Breast epithelium (tissue), 3 donors: ENCODE measurements at regions not wholly inside any gene's neighbourhood (a gene's known extent, or its start where the extent isn't known, plus 50 kb on each side); places are given as distances from the start of the nearest gene placed in this dataset.

ENCODE experiments used
- CTCF ChIP-seq, 3 donors: fragments of 450-650 bp; IDR thresholded peaks; one replicate each; pipeline ENCODE4 v1.5.1; 2016 to 2017; ENCODE audit warnings: antibody characterized with exemption in 3 of 3, mild to moderate bottlenecking in 3 of 3, moderate library complexity in 3 of 3
- POLR2A ChIP-seq: fragments of 450-650 bp; IDR thresholded peaks from one replicate; pipeline ENCODE4 v1.6.1; 2016; ENCODE audit warnings: antibody characterized with exemption, mild to moderate bottlenecking, moderate library complexity
- POLR2AphosphoS5 ChIP-seq, 3 donors: sonication (generic); formaldehyde crosslinking; IDR thresholded peaks; one replicate each; pipeline ENCODE4 v1.6.1; 2017; ENCODE audit warnings: antibody characterized with exemption in 3 of 3

GRCh38 chr1:221394011-221394544, 347.8 kb downstream of the DUSP10 start:
- TF ChIP-seq CTCF (IDR thresholded peaks at IDR 0.05): no peak
- no peak for TF ChIP-seq POLR2A
- no peak for TF ChIP-seq POLR2AphosphoS5 (IDR thresholded peaks at IDR 0.05)
